GM10266 (cell line): ENCODE measurements at regions not wholly inside any gene's neighbourhood (a gene's known extent, or its start where the extent isn't known, plus 50 kb on each side); places are given as distances from the start of the nearest gene placed in this dataset.
A peak's percentile ranks its signal among the peaks of the same experiment; 100 is the strongest.

Experiments
- DNase-seq: peaks from one replicate; pipeline ENCODE4 v3.0.0; 2012; ENCODE audit errors: extremely low spot score
- CTCF ChIP-seq: IDR thresholded peaks from 2 replicates; pipeline ENCODE4 v1.5.1; 2012; ENCODE audit warnings: mild to moderate bottlenecking, low read depth; ENCODE audit not compliant: control insufficient read depth, insufficient read depth; ENCODE audit errors: missing control alignments

- TF ChIP-seq CTCF: no peak
- DNase-seq: no peak
Measured at GRCh38 chr22:46052801-46053562, 76.0 kb upstream of the WNT7B start.

- peak; percentile 66 for DNase-seq
- no peak for TF ChIP-seq CTCF
Measured at GRCh38 chr22:46053563-46054090, 76.7 kb upstream of the WNT7B start.

DNA sequence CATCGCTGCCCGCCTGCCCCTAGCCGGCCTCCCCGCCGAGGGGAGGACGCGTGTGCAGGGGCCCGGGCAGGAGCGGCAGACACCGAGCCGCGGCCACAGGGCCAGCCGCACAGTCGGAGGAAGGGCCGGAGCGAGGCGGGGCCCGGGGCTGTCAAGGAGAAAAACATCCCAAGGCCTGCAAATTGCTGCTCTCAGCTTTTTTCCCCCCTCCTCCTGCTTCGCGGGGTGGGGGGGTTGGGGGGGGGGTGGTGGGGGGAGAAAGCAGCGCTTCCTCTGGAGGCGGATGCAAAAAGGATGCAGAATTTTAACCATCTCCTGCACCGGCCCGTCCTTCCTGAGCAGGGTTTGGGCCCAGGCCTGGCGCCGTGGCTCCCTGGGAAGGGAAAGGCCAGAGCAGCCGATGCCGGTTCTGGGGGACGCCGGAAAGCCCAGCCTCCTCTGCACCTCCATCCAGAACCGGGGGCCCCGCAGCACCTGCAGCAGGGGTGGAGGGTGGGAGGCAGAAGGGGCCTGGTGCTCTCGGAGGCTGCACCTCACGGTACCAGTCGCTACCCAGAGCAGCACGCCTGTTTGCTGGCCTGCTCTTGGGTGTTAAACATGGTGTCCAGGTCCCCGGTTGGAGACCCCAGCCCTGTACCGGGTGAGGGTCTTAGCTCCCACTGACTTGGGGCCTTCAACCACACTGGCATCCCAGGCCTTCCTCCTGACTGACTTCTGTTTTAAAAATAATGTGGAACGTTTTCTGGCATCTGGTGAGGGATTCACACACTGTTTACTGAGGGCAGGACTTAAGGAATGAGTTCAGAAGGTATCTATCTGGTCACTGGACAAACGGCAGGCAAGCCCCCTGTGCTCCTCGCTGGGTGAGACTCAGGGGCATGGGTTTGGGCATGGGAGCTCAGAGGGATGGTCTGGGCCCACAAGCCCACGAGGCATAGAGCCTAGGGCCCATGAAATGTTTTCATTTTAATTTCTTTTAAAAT lies 77.4 kb upstream of the WNT7B start:
- no peak for DNase-seq
- no peak for TF ChIP-seq CTCF

DNA sequence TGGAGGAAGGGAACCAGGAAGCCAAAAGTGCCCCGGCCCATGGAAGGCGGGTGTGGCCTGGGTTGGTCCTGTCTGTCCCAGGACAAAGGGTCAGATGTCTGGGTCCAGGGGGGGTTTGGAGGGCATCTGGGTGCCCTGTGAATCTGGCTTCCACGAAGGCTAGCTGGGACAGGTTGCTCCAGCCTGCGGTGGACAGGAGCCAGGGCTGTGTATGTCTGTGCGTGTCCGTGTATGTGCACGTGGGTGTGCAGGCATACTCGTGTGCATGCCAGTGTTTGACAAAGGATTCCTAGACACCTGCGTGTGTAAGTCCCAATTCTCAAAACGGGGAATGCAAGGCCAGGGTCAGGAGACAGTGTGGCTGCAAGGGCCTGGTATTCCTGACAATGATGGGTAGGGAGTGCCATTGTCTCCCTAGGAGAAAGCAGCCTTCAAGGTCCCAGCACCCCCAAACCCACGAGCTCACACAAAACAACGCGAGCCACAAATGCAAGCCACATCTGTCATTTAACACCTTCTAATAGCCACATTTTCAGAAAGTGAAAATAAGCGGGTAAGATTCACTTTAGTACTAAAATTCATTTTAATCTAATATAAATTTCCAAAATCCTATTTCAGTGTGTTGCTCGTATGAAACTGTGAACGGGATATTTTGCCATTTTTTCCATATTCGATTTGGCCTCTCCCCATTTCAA lies 78.4 kb upstream of the WNT7B start:
- no peak for DNase-seq
- TF ChIP-seq CTCF: no peak

- no peak for DNase-seq
- TF ChIP-seq CTCF: no peak
Measured at GRCh38 chr22:46055911-46056545, 79.1 kb upstream of the WNT7B start.

DNA sequence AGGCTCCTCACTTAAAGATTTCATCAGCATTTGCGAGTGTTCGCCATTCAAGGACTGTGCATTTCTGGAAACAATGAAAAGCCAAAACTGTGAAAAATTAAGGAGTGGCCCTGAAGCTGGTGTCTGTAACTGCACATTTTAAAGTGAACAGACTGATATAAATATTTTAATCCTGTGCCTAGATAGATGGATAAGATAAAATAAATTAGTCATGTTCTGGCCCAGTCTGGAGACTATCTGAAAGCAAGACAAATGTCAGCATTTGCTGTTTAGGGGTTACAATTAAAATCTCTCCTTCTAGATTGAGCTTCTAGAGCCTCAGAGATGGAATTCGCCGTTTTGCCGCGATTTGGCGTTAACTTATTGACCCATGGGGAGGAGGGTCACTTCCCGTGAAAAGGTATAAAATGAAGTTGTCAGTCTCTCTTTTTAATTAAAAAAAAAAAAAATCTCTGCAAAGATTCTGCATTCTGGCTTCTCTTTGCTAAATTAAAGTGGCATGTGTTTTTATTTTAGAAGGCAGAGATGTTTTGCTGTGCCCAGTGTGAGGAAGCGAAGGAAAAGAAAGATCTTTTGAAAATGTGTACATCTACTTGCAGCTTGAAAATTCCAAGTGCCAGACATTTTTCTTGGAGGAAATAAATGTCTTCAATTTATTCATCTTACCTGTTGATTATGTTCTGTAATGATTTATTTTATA lies 79.7 kb upstream of the WNT7B start:
- no peak for TF ChIP-seq CTCF
- DNase-seq: no peak
